Ishikawa (cell line): ENCODE measurements at regions not wholly inside any gene's neighbourhood (a gene's known extent, or its start where the extent isn't known, plus 50 kb on each side); places are given as distances from the start of the nearest gene placed in this dataset.

Experiments
- CEBPB ChIP-seq: IDR thresholded peaks from 2 replicates; pipeline ENCODE4 v1.6.1; 2012
- CREB1 ChIP-seq: IDR thresholded peaks from 2 replicates; pipeline ENCODE4 v1.6.1; 2012; ENCODE audit warnings: low read depth
- EGR1 ChIP-seq: IDR thresholded peaks from 2 replicates; pipeline ENCODE4 v1.6.1; 2012
- EP300 ChIP-seq: IDR thresholded peaks from 2 replicates; pipeline ENCODE4 v1.6.1; 2012; ENCODE audit warnings: borderline replicate concordance
- FOXM1 ChIP-seq: IDR thresholded peaks from 2 replicates; pipeline ENCODE4 v1.6.1; 2012; ENCODE audit warnings: low read depth, borderline replicate concordance
- NFIC ChIP-seq: IDR thresholded peaks from 2 replicates; pipeline ENCODE4 v1.6.1; 2012
- RAD21 ChIP-seq: IDR thresholded peaks from 2 replicates; pipeline ENCODE4 v1.6.1; 2012; ENCODE audit warnings: low read depth
- TAF1 ChIP-seq: IDR thresholded peaks from 2 replicates; pipeline ENCODE4 v1.6.1; 2012; ENCODE audit warnings: low read depth, mild to moderate bottlenecking
- TCF12 ChIP-seq: IDR thresholded peaks from 2 replicates; pipeline ENCODE4 v1.6.1; 2012; ENCODE audit warnings: low read depth
- TEAD4 ChIP-seq: IDR thresholded peaks from 2 replicates; pipeline ENCODE4 v1.6.1; 2012
- YY1 ChIP-seq: IDR thresholded peaks from 2 replicates; pipeline ENCODE4 v1.6.1; 2012; ENCODE audit warnings: low read depth
- ZBTB7A ChIP-seq: IDR thresholded peaks from 2 replicates; pipeline ENCODE4 v1.6.1; 2012; ENCODE audit warnings: low read depth
- TF ChIP-seq, protein P1 (sequence below): IDR thresholded peaks from 2 replicates; pipeline ENCODE4 v1.6.1; 2012
- TF ChIP-seq, protein P2 (sequence below): IDR thresholded peaks from 2 replicates; pipeline ENCODE4 v1.6.1; 2012
- TF ChIP-seq, protein P3 (sequence below): IDR thresholded peaks from 2 replicates; pipeline ENCODE4 v1.6.1; 2012; ENCODE audit warnings: low read depth, mild to moderate bottlenecking

DNA sequence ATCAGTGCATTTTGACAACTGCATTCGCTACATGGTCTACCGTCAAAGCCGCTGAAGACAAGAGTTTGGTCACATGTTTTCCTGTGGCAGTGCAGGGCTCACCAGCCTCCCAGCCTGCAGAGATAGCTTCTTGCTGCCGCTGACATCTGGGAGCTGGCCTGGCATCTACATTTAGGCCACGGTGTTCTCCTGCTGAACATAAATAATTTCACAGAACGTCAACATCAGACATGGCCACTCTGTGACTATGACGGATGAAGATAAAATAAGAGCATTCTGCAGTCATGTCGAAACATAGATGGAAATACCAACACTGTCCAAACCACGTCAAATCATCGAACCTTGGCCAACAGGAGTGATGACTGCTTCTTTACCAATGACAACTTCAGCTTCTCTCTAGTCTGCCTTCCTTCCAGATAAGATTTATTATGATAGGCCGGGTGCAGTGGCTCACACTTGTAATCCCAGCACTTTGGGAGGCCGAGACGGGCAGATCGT lies 91.2 kb downstream of the TNFAIP2 start:
- TF ChIP-seq, protein P1, sequence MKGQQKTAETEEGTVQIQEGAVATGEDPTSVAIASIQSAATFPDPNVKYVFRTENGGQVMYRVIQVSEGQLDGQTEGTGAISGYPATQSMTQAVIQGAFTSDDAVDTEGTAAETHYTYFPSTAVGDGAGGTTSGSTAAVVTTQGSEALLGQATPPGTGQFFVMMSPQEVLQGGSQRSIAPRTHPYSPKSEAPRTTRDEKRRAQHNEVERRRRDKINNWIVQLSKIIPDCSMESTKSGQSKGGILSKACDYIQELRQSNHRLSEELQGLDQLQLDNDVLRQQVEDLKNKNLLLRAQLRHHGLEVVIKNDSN: no peak
- TF ChIP-seq CREB1 (no peak), FOXM1 (no peak), RAD21 (no peak), TEAD4 (no peak), NFIC (no peak), EGR1 (no peak), CEBPB (no peak), TCF12 (no peak)

DNA sequence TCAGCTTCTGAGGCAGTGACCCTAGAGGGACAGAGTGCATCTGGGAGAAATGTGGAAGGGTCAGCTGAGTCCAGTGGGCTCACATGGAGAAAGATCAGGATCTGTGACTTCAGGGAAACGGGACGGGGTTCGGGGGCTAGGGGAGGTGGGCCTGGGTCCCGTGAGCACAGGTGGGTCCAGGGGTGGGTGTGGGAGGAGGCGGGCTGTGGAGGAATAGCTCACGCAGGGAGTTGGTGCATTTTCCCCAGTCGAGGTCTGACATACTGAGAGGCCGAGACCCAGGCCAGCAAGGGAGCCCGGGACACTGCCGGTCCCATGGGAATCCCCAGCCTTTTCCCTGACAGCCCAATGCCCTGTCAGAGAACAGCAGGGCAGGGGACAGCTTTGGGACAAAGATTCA lies 93.1 kb downstream of the TNFAIP2 start:
- TF ChIP-seq TAF1: no peak
- no peak for TF ChIP-seq FOXM1
- no peak for TF ChIP-seq NFIC
- no peak for TF ChIP-seq CEBPB
- no peak for TF ChIP-seq YY1
- TF ChIP-seq TEAD4: no peak
- no peak for TF ChIP-seq TCF12

DNA sequence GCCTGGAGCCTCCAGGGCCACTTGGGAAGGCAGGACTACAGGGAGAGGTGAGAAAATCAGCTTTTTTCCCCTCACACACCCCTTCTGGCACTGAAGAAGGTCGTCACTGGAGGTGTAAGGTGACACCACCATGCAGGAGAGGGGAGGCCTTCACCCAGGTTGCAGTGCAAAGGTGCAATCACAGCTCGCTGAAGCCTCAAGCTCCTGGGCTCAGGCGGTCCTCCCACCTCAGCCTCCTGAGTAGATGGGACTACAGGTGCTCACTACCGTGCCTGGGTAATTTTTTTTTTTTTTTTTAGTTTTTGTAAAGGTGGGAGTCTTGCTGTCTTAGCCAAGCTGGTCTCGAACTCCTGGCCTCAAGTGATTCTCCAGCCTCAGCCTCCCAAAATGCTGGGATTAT lies 93.6 kb downstream of the TNFAIP2 start:
- TF ChIP-seq RAD21 (no peak), CREB1 (no peak), EGR1 (no peak), EP300 (no peak), TCF12 (no peak), TAF1 (no peak), YY1 (no peak), CEBPB (no peak)
- TF ChIP-seq, protein P2, sequence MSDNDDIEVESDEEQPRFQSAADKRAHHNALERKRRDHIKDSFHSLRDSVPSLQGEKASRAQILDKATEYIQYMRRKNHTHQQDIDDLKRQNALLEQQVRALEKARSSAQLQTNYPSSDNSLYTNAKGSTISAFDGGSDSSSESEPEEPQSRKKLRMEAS: no peak

DNA sequence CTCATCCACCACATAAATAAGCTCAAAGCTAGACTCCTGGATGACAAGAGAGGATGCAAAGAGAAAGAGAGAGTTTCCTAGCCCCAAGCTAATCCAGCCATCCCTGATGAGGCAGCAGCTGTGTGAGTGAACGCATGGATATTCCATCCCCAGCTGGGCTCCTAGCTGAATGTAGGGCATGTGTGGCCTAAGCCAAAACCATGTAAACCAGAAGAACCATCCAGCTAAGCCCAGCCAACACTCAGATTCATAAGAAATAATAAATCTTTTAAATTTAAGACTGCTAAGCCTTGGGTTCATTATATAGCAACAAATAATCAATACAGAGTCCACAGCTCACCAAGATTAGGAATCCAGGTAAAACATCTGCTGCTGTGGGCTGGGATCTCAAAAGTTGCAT lies 94.3 kb downstream of the TNFAIP2 start:
- no peak for TF ChIP-seq YY1

DNA sequence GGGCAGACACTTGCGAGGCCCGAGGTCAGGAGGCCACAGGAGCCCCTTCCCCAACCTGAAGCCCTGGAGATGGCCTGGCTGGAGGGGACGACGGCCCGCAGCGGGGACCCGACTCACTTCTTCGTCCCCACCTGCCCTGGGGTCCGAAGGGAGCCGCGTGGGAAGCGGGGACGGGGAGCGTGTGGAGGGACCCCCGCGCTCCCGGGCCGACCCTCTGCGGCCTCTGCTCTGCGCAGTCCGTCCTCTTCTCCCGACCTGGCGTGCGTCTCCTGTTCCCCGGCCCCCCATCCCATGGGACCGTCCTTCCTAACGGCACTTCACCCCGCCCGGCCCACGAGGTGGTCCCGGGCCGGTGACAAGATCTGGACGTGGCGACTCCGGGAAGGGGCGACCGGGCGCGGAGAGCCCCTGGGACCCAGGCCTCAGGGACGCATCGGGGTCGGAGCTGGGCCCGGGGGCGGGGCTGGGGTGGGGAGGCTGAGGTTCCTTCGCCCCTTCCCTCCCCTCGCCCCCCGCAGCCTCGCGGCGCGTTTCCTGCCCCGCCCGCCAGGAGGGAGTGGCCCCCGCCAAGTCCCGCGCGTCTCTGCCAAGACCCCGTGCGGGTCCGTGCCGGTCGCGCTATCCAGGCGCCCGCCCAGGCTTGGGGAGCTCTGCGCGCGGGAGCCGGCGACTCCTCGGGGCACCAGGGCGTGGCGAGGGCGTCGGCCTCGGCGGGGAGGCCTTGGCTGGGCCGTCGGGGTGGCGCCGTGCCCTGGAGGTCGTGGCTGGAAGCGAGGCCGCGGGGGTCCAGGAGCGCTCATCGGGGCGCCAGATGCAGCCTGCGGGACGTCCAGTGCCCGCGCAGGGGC lies 97.1 kb downstream of the TNFAIP2 start:
- TF ChIP-seq EP300 (no peak), FOXM1 (no peak), NFIC (no peak)
- TF ChIP-seq, protein P2: no peak
- TF ChIP-seq, protein P1: no peak

DNA sequence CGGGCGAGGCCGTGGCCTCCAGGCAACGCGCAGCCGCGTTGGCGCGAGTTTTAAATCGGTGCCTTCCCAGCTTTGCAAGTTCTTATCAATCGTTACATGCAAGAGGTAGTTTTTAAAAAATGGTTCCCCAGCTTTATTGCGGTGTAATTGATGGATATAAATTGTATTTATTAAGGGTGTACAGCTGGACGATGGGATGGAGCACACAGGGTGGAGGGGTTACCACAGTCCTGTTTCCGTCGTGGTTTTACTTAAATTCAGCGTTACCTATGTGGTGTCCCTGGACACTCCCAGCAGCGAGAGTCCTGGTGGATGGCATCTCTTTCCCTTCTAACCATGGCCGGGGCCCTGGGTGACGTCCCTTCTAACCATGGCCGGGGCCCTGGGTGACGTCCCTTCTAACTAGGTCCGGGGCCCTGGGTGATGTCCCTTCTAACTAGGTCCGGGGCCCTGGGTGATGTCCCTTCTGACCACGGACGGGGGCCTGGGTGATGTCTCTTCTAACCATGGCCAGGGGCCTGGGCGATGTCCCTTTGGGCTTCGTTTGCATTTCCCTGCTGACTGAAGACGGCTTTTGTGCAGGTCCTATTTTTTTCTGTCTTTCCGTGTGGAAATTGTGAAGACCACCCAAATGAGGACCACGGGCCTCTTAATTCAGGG lies 97.9 kb downstream of the TNFAIP2 start:
- TF ChIP-seq EGR1 (no peak), TAF1 (no peak), TEAD4 (no peak), NFIC (no peak), CREB1 (no peak), EP300 (no peak), TCF12 (no peak), FOXM1 (no peak), ZBTB7A (no peak), RAD21 (no peak)
- TF ChIP-seq, protein P2: no peak
- TF ChIP-seq, protein P3, sequence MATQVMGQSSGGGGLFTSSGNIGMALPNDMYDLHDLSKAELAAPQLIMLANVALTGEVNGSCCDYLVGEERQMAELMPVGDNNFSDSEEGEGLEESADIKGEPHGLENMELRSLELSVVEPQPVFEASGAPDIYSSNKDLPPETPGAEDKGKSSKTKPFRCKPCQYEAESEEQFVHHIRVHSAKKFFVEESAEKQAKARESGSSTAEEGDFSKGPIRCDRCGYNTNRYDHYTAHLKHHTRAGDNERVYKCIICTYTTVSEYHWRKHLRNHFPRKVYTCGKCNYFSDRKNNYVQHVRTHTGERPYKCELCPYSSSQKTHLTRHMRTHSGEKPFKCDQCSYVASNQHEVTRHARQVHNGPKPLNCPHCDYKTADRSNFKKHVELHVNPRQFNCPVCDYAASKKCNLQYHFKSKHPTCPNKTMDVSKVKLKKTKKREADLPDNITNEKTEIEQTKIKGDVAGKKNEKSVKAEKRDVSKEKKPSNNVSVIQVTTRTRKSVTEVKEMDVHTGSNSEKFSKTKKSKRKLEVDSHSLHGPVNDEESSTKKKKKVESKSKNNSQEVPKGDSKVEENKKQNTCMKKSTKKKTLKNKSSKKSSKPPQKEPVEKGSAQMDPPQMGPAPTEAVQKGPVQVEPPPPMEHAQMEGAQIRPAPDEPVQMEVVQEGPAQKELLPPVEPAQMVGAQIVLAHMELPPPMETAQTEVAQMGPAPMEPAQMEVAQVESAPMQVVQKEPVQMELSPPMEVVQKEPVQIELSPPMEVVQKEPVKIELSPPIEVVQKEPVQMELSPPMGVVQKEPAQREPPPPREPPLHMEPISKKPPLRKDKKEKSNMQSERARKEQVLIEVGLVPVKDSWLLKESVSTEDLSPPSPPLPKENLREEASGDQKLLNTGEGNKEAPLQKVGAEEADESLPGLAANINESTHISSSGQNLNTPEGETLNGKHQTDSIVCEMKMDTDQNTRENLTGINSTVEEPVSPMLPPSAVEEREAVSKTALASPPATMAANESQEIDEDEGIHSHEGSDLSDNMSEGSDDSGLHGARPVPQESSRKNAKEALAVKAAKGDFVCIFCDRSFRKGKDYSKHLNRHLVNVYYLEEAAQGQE: no peak
- TF ChIP-seq, protein P1: no peak

DNA sequence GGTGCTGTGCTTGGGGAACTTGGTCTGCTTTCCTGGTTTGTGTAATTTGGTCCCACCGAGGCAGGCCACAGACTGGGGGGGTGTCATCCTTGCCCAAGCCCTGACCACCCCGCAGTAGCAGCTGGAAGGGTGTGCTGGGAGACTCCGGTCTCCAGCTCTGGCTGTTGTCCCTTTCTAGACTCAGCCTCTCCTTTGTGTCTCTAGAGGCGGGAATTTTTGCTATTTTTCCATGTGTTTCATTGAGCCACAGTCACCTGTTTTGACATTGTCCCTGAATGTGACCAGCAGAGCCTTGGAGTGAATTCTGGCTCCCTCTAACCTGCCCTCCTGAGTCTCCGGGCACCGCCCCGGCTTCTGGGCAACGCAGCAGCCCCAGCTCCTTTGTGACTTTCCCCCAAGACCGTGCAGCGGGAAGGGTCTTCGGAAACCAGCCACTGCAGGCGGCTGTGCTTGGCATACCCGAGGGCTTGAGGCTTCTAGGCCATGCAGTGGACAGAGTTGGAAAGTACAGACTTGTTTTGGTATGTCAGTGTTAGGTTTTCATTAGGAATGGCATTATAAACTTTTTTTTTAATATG lies 98.6 kb downstream of the TNFAIP2 start:
- no peak for TF ChIP-seq YY1
- no peak for TF ChIP-seq RAD21
- no peak for TF ChIP-seq TCF12
- no peak for TF ChIP-seq CREB1
- no peak for TF ChIP-seq FOXM1
- TF ChIP-seq ZBTB7A: no peak
- TF ChIP-seq EGR1: no peak
- TF ChIP-seq TAF1: no peak
- TF ChIP-seq, protein P1: no peak
- TF ChIP-seq, protein P2: no peak
- no peak for TF ChIP-seq EP300
